NCI-H226 (cell line): ENCODE measurements at regions not wholly inside any gene's neighbourhood (a gene's known extent, or its start where the extent isn't known, plus 50 kb on each side); places are given as distances from the start of the nearest gene placed in this dataset.

ENCODE experiments used
- DNase-seq: peaks from one replicate; pipeline ENCODE4 v3.0.0-alpha.2; 2015

DNA sequence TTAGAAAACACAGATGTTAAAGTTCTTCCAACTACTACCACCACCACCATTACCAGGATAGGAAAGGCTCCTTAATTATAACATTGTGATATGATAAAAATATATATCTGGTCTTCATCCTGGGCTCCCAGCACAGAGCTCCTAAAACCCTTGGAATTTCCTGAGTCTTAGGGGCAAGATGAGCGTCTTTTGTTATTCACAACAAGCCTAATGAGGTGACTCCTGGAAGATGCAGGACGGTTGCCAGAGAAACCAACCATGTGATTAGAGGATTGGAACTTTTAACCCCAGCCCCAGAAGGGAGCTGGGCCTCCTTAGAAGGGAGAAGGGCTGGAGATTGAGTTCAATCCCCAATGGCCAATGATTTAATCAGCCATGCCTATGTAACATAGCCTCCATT is 148.0 kb upstream of the ADRA1B start:
- DNase-seq = no peak

DNA sequence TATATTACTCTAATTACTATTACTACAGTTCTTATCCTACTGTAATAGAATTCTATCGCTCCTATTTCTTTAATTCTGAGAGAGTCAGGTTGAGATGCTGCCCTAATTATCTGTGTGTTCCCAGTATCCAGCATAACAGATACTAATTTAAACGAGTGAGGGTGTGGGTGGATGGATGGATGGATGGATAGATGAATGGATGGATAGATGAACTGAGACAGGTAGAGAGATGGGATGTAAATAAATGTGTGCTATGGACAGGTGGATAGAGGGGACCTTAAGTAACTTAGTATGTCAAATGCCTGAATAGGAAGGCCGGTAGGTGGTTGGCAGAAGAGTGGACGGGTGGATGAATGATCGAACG is 143.6 kb upstream of the ADRA1B start:
- no peak for DNase-seq

- DNase-seq = peak; percentile 86
These were observed 143.0 kb upstream of the ADRA1B start for GRCh38 chr5:159773062-159773924.

GRCh38 chr5:159774476-159775031 is 141.7 kb upstream of the ADRA1B start:
- DNase-seq = no peak

DNA sequence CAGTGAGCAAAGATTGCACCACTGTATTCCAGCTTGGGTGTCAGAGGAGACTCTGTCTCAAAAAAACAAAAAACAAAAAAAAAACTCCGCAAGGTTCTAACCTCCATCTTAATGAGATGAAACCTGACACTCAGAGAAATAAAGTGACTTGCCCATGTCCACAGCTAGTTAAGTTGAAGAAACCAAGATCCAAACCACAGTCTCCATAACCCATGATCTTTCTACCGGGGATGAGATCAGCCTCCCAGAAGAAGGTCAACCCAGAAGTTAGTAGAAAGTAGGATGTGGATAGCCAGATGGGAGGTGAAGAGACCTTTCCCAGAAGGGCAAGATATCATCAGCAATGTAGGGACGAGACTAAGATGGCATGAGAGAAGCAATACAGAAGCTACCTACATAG is 140.4 kb upstream of the ADRA1B start:
- DNase-seq = no peak

- no peak for DNase-seq
These were observed 139.1 kb upstream of the ADRA1B start for GRCh38 chr5:159777049-159777660.

DNA sequence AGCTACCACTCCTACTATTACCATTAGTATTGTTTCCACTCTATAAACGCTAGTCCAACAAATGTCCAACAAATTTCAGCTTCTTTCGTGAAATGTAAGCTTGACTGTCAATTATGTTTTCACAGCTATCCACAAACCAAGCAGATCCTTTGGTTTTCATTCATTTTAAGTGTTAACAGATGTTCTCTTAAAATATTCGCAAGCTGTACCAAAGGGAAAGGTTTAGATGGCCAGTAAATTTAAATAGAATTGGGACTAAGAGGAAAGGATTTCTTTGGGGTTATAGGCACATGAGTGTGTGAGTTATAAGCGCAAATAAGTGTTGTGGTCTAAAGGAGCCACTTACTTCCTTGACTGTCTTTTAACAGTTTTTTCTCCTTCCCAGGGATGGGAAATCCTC is 136.8 kb upstream of the ADRA1B start:
- DNase-seq = no peak

DNA sequence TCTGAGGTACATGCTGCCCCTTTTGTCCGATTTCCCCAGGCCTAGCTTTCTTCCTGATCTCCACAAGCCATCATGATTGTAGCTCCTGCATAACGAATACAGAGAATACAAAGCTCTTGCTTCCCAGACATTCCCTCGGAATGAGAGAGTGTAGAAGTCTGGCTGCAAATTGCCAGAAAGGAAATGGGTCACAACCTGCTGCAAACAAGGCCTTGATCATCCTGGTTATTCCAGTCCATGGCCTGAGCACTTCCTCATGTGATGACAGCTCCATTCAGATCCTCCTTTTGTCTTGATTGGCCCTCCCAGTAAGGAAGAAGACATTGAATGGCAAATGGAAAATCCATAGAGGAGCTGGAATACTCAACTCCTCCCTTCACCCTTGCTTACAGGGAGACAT is 136.0 kb upstream of the ADRA1B start:
- DNase-seq = no peak

GRCh38 chr5:159781626-159782157 is 134.6 kb upstream of the ADRA1B start:
- peak; percentile 32 for DNase-seq

DNA sequence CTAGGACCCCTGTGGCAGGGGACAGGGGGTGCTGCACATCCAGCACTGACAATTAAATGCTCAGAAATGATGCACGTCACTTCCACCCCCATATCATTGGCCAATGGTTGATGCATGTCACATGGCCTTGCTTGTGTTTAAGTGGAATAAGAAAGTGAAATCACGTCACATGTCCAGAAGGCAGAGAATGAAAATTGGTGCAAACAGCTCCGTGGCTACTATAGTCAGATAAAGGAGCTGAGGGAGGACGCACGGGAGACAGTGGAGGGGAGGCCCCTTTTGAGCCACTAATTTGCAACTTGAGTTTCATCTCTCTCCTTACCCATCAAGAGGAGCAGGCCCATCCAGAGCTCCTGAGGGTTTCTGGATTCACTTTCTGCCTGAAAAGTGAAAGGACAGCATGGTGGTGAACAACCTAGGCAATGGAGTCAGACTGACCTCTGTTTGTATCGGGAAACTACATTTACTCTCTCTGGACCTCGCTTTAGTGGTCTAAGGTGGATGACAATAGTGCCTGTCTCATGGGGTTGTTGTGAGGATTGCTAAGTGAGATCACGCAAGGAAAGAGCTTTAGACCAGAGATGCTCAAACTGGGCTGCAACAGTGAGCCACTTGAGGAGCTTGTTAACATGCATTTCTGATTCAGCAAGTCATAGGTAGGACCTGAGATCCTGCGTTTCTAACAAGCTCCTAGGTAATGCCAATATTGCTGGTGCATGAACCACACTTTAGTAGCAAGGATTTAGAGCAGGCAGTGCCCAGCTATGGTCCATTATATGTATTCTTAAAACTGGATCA is 133.9 kb upstream of the ADRA1B start:
- no peak for DNase-seq

GRCh38 chr5:159782995-159783300 is 133.3 kb upstream of the ADRA1B start:
- no peak for DNase-seq

DNA sequence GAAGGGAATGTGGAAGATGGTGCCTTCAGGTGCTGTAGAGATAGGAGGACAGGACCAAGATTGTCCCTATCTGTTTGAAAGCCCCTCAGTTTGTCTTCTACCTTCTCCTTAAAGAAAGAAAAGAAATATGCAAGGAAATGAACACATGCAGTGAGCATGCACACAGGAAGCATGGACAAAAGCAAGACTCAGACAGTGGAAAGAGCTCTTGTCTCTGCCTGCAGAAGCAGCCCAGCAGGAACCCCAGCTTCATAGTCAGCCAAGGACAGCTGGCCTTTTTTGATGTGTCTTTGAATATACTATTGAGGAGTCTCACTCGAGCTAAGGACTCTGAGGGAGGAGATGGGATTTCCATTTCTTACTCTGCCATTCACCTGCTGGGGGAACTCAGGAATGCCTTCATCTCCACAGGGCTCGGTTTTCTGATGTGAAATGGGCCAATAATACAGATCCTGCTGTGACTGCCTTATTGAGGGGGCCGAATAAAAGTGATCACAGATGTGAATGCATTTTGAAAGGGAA is 132.5 kb upstream of the ADRA1B start:
- no peak for DNase-seq

- no peak for DNase-seq
These were observed 131.3 kb upstream of the ADRA1B start for GRCh38 chr5:159784993-159785392.

GRCh38 chr5:159785656-159786055 is 130.6 kb upstream of the ADRA1B start:
- DNase-seq = no peak

DNA sequence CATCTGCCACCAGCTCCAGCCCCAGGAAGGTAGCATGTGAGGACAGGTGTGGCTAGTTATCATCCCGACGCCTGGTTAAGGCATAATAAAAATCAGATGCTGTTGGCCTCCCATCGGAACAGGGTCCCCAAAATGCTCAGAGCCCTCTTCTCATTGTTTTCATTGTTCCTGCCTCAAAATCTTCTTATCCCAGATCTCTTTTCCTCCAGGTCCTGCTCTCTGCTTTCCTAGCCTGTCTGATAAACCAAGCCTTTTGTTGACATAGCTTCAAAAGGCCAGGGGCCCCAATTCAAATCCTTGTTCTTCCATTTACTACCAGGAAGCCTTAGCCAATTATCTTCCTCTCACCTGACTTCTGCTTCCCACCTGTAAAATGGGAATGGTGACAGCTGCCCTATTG is 130.1 kb upstream of the ADRA1B start:
- no peak for DNase-seq

- DNase-seq = no peak
These were observed 129.2 kb upstream of the ADRA1B start for GRCh38 chr5:159786901-159787691.

GRCh38 chr5:159787837-159788236 is 128.4 kb upstream of the ADRA1B start:
- DNase-seq = no peak

GRCh38 chr5:159788835-159789331 is 127.4 kb upstream of the ADRA1B start:
- DNase-seq = no peak

DNA sequence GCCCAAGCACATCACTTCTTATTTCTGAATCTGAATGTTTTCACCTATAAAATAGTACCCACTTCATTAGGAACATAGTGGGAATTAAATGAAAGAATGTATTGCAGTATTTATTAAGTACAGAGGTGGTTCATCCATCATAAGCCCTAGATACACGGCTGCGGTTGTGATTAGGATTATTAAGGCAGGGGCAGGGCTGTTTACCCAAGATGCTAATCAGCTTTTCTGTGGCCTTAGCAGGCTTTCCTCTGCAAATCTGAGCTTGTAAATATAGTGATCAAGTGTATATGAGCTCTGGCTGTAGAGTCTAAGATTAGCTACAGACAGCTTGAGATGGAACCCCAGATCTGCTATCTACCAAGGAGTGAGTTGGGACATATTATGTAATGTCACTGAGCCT is 124.1 kb upstream of the ADRA1B start:
- no peak for DNase-seq

- no peak for DNase-seq
These were observed 118.9 kb upstream of the ADRA1B start for GRCh38 chr5:159797261-159797970.

DNA sequence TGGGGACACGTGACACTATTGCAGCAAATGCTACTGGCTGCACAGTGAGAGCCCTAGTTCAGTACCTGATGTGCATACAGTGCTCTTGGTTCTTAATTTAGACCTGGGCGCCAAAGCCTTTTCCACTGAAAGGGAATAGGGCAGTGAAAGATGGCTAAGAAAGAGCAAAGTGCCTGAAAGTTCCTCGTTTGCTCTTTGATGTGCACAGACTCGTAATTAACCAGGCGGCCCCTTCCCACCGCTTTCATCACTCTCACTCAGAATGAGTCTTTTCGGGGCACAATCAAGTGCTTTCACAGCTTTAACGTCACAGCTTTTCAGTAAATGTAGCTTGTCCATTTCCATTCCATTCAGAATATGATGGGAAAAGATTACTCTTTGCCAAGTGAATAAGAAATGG is 116.6 kb upstream of the ADRA1B start:
- no peak for DNase-seq
